Stimulated activated CD4-positive, alpha-beta T cell treated with anti-CD3 and anti-CD28 coated beads, Interleukin-4, amount 100 ng/mL, for 1 hour (primary cell): ENCODE measurements at regions not wholly inside any gene's neighbourhood (a gene's known extent, or its start where the extent isn't known, plus 50 kb on each side); places are given as distances from the start of the nearest gene placed in this dataset.

ENCODE experiments used
- DNase-seq: peaks from one replicate; pipeline ENCODE4 v3.0.0-alpha.2; 2020

GRCh38 chr7:128145191-128145590 is 95.9 kb upstream of the LEP start:
- no peak for DNase-seq

- no peak for DNase-seq
Measured at GRCh38 chr7:128146052-128146451, 95.0 kb upstream of the LEP start.

GRCh38 chr7:128148676-128149075 is 92.4 kb upstream of the LEP start:
- DNase-seq, result no peak

GRCh38 chr7:128150223-128150865 is 90.7 kb upstream of the LEP start:
- no peak for DNase-seq

- no peak for DNase-seq
Measured at GRCh38 chr7:128151635-128152034, 89.4 kb upstream of the LEP start.

GRCh38 chr7:128152721-128153120 is 88.4 kb upstream of the LEP start:
- no peak for DNase-seq

GRCh38 chr7:128153436-128153835 is 87.6 kb upstream of the LEP start:
- no peak for DNase-seq

GRCh38 chr7:128154504-128154903 is 86.6 kb upstream of the LEP start:
- DNase-seq, result no peak

GRCh38 chr7:128155100-128155740 is 85.9 kb upstream of the LEP start:
- no peak for DNase-seq

GRCh38 chr7:128157906-128158305 is 83.2 kb upstream of the LEP start:
- DNase-seq, result no peak

- no peak for DNase-seq
Measured at GRCh38 chr7:128158370-128158769, 82.7 kb upstream of the LEP start.

- no peak for DNase-seq
Measured at GRCh38 chr7:128160296-128160695, 80.8 kb upstream of the LEP start.

GRCh38 chr7:128161466-128162125 is 79.5 kb upstream of the LEP start:
- no peak for DNase-seq

- no peak for DNase-seq
Measured at GRCh38 chr7:128162666-128163065, 78.4 kb upstream of the LEP start.

GRCh38 chr7:128163473-128163872 is 77.6 kb upstream of the LEP start:
- no peak for DNase-seq

- DNase-seq, result no peak
Measured at GRCh38 chr7:128164061-128164954, 76.8 kb upstream of the LEP start.

- DNase-seq, result no peak
Measured at GRCh38 chr7:128164955-128165670, 76.0 kb upstream of the LEP start.

GRCh38 chr7:128165927-128166420 is 75.1 kb upstream of the LEP start:
- no peak for DNase-seq

- DNase-seq, result peak; percentile 14
Measured at GRCh38 chr7:128166603-128167041, 74.5 kb upstream of the LEP start.

- peak; percentile 6 for DNase-seq
Measured at GRCh38 chr7:128167042-128167701, 73.9 kb upstream of the LEP start.

- no peak for DNase-seq
Measured at GRCh38 chr7:128167791-128168666, 73.0 kb upstream of the LEP start.
